NCI-H82 (cell line): ENCODE measurements at regions not wholly inside any gene's neighbourhood (a gene's known extent, or its start where the extent isn't known, plus 50 kb on each side); places are given as distances from the start of the nearest gene placed in this dataset.
"Not testable (repeated sequence)": the region's sequence is repeated elsewhere in the genome, so short reads cannot be mapped to it uniquely, and the experiment has no call there.

Experiments used
- DNase-seq: peaks from one replicate; lab custom pipeline; 2025; lab: John Stamatoyannopoulos, UW

- peak; percentile 40 for DNase-seq
Measured at GRCh38 chr9:82789155-82789824, 273.7 kb downstream of the RASEF start.

- no peak for DNase-seq
Measured at GRCh38 chr9:82790875-82791274, 272.1 kb downstream of the RASEF start.

- DNase-seq, result no peak
Measured at GRCh38 chr9:82791692-82792091, 271.2 kb downstream of the RASEF start.

GRCh38 chr9:82797534-82797933, 265.4 kb downstream of the RASEF start:
- DNase-seq, result peak; percentile 94

- no peak for DNase-seq
Measured at GRCh38 chr9:82799286-82799685, 263.7 kb downstream of the RASEF start.

- peak; percentile 22 for DNase-seq
Measured at GRCh38 chr9:82805027-82805426, 257.9 kb downstream of the RASEF start.

- no peak for DNase-seq
Measured at GRCh38 chr9:82808478-82808877, 254.5 kb downstream of the RASEF start.

GRCh38 chr9:82810915-82811314, 252.0 kb downstream of the RASEF start:
- no peak for DNase-seq

GRCh38 chr9:82819260-82819659, 243.7 kb downstream of the RASEF start:
- no peak for DNase-seq

- DNase-seq, result no peak
Measured at GRCh38 chr9:82820186-82820585, 242.8 kb downstream of the RASEF start.

GRCh38 chr9:82829818-82830217, 233.1 kb downstream of the RASEF start:
- peak; percentile 6 for DNase-seq

GRCh38 chr9:82865524-82865923, 197.4 kb downstream of the RASEF start:
- DNase-seq, result no peak

GRCh38 chr9:82880336-82881050, 182.4 kb downstream of the RASEF start:
- DNase-seq, result no peak

GRCh38 chr9:82882138-82882537, 180.8 kb downstream of the RASEF start:
- no peak for DNase-seq

- DNase-seq, result no peak
Measured at GRCh38 chr9:82882748-82883147, 180.2 kb downstream of the RASEF start.

- no peak for DNase-seq
Measured at GRCh38 chr9:82883436-82883835, 179.5 kb downstream of the RASEF start.

GRCh38 chr9:82883974-82884373, 179.0 kb downstream of the RASEF start:
- DNase-seq, result not testable (repeated sequence)

GRCh38 chr9:82890401-82890800, 172.5 kb downstream of the RASEF start:
- DNase-seq, result no peak

GRCh38 chr9:82890865-82891264, 172.1 kb downstream of the RASEF start:
- DNase-seq, result no peak

GRCh38 chr9:82891321-82891720, 171.6 kb downstream of the RASEF start:
- no peak for DNase-seq

- no peak for DNase-seq
Measured at GRCh38 chr9:82893549-82893948, 169.4 kb downstream of the RASEF start.

- no peak for DNase-seq
Measured at GRCh38 chr9:82894548-82894947, 168.4 kb downstream of the RASEF start.

- DNase-seq, result no peak
Measured at GRCh38 chr9:82894961-82895821, 167.8 kb downstream of the RASEF start.
